GM23338 (cell line): ENCODE measurements at regions not wholly inside any gene's neighbourhood (a gene's known extent, or its start where the extent isn't known, plus 50 kb on each side); places are given as distances from the start of the nearest gene placed in this dataset.

ENCODE experiments used
- ATAC-seq: fragments of 200-7000 bp; cut with Tn5 transposase; 3 replicates; pipeline ENCODE4 v1.9.1; 2020
- DNase-seq: peaks from one replicate; pipeline ENCODE4 v3.0.0-alpha.2; 2015; ENCODE audit warnings: low spot score
- H2AFZ ChIP-seq: fragments of 200-600 bp; sonication (generic); 2 replicates; pipeline ENCODE4 v1.8.0; 2016; ENCODE audit warnings: antibody characterized with exemption, mild to moderate bottlenecking, moderate library complexity
- H3F3A ChIP-seq: fragments of 200-600 bp; sonication (generic); replicated peaks from 2 replicates; pipeline ENCODE4 v1.8.0; 2017; ENCODE audit warnings: antibody characterized with exemption, mixed run types, low read depth
- H3K27ac ChIP-seq: fragments of 200-600 bp; sonication (generic); 2 replicates; pipeline ENCODE4 v1.6.1; 2016; ENCODE audit warnings: low read depth
- H3K27me3 ChIP-seq: fragments of 200-600 bp; sonication (generic); 2 replicates; pipeline ENCODE4 v1.8.0; 2016; ENCODE audit warnings: mild to moderate bottlenecking, mixed run types, moderate library complexity; ENCODE audit not compliant: insufficient read depth
- H3K36me3 ChIP-seq: fragments of 200-600 bp; sonication (generic); 2 replicates; pipeline ENCODE4 v1.8.0; 2016; ENCODE audit warnings: mild to moderate bottlenecking; ENCODE audit not compliant: insufficient read depth
- H3K4me1 ChIP-seq: fragments of 200-600 bp; sonication (generic); 2 replicates; pipeline ENCODE4 v1.8.0; 2016; ENCODE audit warnings: mild to moderate bottlenecking, moderate library complexity; ENCODE audit not compliant: insufficient read depth
- H3K4me2 ChIP-seq: fragments of 200-600 bp; sonication (generic); 2 replicates; pipeline ENCODE4 v1.7.1; 2017; ENCODE audit warnings: mixed run types
- H3K4me3 ChIP-seq: fragments of 200-600 bp; sonication (generic); 2 replicates; pipeline ENCODE4 v1.6.1; 2016; ENCODE audit warnings: mixed run types
- H3K79me2 ChIP-seq: fragments of 200-600 bp; sonication (generic); replicated peaks from 2 replicates; pipeline ENCODE4 v1.8.0; 2017; ENCODE audit warnings: mild to moderate bottlenecking; ENCODE audit not compliant: insufficient read depth
- H3K9me2 ChIP-seq: fragments of 200-600 bp; sonication (generic); 2 replicates; pipeline ENCODE4 v1.8.0; 2017; ENCODE audit not compliant: insufficient read depth
- H4K20me1 ChIP-seq: fragments of 200-600 bp; sonication (generic); replicated peaks from 2 replicates; pipeline ENCODE4 v1.8.0; 2017; ENCODE audit warnings: mild to moderate bottlenecking; ENCODE audit not compliant: insufficient read depth
- H3K27ac Mint-ChIP-seq: 2 replicates; pipeline ENCODE4 v1.8.0; 2020; ENCODE audit warnings: inconsistent platforms, mild to moderate bottlenecking, moderate library complexity, mixed read lengths
- H3K27me3 Mint-ChIP-seq: 3 replicates; pipeline ENCODE4 v1.8.0; 2022; ENCODE audit warnings: low read depth, mild to moderate bottlenecking, moderate library complexity, mixed read lengths, inconsistent platforms; ENCODE audit not compliant: insufficient read depth, poor library complexity
- H3K36me3 Mint-ChIP-seq: 3 replicates; pipeline ENCODE4 v1.8.0; 2021; ENCODE audit warnings: low read depth, mild to moderate bottlenecking, inconsistent platforms, moderate library complexity, mixed read lengths
- H3K4me1 Mint-ChIP-seq: 3 replicates; pipeline ENCODE4 v1.8.0; 2020; ENCODE audit warnings: mild to moderate bottlenecking, inconsistent platforms, mixed read lengths
- H3K4me3 Mint-ChIP-seq: 3 replicates; pipeline ENCODE4 v1.8.0; 2021; ENCODE audit warnings: moderate library complexity, mild to moderate bottlenecking, inconsistent platforms, mixed read lengths
- H3K9me3 Mint-ChIP-seq: 3 replicates; pipeline ENCODE4 v1.8.0; 2020; ENCODE audit warnings: moderate library complexity, mild to moderate bottlenecking, inconsistent platforms, mixed read lengths
- ETS1 ChIP-seq: IDR thresholded peaks from 2 replicates; pipeline ENCODE4 v1.6.1; 2016; ENCODE audit warnings: antibody characterized with exemption
- EZH2 ChIP-seq: fragments of 200-600 bp; sonication (generic); IDR thresholded peaks from one replicate; pipeline ENCODE4 v1.8.0; 2017; ENCODE audit warnings: antibody characterized with exemption, mild to moderate bottlenecking, low read depth; ENCODE audit not compliant: unreplicated experiment
- EZH2phosphoT487 ChIP-seq: fragments of 200-600 bp; sonication (generic); IDR thresholded peaks from one replicate; pipeline ENCODE4 v1.8.1; 2018; ENCODE audit warnings: antibody characterized with exemption; ENCODE audit not compliant: unreplicated experiment
- JUNB ChIP-seq: IDR thresholded peaks from one replicate; pipeline ENCODE4 v1.6.1; 2016; ENCODE audit warnings: antibody characterized with exemption; ENCODE audit not compliant: unreplicated experiment
- POLR2AphosphoS5 ChIP-seq: IDR thresholded peaks from 2 replicates; pipeline ENCODE4 v1.6.1; 2016; ENCODE audit warnings: antibody characterized with exemption, low read depth
- ZNF114 ChIP-seq: fragments of 250-450 bp; sonication (Bioruptor Pico); IDR thresholded peaks from 2 replicates; pipeline ENCODE4 v1.5.0; 2020; ENCODE audit warnings: mild to moderate bottlenecking, moderate library complexity
- TF ChIP-seq, protein P1 (sequence below): fragments of 250-450 bp; sonication (Bioruptor Pico); IDR thresholded peaks from 2 replicates; pipeline ENCODE4 v1.5.0; 2020; ENCODE audit warnings: mild to moderate bottlenecking, moderate library complexity
- TF ChIP-seq, protein P2 (sequence below), 2 experiments: fragments of 200-600 bp in 1 of 2; sonication (generic) in 1 of 2; conservative IDR thresholded peaks; 2 replicates each; pipeline versions ENCODE4 v1.5.1 to v1.6.1; 2016 to 2017; ENCODE audit warnings: antibody characterized with exemption in 2 of 2, low read depth in 2 of 2, mild to moderate bottlenecking in 2 of 2, moderate library complexity in 1 of 2

GRCh38 chr9:113659039-113659438 is 195.5 kb downstream of the RGS3 start (continued):
- TF ChIP-seq, protein P1, sequence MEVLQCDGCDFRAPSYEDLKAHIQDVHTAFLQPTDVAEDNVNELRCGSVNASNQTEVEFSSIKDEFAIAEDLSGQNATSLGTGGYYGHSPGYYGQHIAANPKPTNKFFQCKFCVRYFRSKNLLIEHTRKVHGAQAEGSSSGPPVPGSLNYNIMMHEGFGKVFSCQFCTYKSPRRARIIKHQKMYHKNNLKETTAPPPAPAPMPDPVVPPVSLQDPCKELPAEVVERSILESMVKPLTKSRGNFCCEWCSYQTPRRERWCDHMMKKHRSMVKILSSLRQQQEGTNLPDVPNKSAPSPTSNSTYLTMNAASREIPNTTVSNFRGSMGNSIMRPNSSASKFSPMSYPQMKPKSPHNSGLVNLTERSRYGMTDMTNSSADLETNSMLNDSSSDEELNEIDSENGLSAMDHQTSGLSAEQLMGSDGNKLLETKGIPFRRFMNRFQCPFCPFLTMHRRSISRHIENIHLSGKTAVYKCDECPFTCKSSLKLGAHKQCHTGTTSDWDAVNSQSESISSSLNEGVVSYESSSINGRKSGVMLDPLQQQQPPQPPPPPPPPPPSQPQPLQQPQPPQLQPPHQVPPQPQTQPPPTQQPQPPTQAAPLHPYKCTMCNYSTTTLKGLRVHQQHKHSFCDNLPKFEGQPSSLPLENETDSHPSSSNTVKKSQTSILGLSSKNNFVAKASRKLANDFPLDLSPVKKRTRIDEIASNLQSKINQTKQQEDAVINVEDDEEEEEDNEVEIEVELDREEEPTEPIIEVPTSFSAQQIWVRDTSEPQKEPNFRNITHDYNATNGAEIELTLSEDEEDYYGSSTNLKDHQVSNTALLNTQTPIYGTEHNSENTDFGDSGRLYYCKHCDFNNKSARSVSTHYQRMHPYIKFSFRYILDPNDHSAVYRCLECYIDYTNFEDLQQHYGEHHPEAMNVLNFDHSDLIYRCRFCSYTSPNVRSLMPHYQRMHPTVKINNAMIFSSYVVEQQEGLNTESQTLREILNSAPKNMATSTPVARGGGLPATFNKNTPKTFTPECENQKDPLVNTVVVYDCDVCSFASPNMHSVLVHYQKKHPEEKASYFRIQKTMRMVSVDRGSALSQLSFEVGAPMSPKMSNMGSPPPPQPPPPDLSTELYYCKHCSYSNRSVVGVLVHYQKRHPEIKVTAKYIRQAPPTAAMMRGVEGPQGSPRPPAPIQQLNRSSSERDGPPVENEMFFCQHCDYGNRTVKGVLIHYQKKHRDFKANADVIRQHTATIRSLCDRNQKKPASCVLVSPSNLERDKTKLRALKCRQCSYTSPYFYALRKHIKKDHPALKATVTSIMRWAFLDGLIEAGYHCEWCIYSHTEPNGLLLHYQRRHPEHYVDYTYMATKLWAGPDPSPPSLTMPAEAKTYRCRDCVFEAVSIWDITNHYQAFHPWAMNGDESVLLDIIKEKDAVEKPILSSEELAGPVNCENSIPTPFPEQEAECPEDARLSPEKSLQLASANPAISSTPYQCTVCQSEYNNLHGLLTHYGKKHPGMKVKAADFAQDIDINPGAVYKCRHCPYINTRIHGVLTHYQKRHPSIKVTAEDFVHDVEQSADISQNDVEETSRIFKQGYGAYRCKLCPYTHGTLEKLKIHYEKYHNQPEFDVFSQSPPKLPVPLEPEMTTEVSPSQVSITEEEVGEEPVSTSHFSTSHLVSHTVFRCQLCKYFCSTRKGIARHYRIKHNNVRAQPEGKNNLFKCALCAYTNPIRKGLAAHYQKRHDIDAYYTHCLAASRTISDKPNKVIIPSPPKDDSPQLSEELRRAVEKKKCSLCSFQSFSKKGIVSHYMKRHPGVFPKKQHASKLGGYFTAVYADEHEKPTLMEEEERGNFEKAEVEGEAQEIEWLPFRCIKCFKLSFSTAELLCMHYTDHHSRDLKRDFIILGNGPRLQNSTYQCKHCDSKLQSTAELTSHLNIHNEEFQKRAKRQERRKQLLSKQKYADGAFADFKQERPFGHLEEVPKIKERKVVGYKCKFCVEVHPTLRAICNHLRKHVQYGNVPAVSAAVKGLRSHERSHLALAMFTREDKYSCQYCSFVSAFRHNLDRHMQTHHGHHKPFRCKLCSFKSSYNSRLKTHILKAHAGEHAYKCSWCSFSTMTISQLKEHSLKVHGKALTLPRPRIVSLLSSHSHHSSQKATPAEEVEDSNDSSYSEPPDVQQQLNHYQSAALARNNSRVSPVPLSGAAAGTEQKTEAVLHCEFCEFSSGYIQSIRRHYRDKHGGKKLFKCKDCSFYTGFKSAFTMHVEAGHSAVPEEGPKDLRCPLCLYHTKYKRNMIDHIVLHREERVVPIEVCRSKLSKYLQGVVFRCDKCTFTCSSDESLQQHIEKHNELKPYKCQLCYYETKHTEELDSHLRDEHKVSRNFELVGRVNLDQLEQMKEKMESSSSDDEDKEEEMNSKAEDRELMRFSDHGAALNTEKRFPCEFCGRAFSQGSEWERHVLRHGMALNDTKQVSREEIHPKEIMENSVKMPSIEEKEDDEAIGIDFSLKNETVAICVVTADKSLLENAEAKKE (CRISPR knock-in tag), result no peak
- TF ChIP-seq JUNB (no peak), POLR2AphosphoS5 (no peak), EZH2 (no peak)

DNA sequence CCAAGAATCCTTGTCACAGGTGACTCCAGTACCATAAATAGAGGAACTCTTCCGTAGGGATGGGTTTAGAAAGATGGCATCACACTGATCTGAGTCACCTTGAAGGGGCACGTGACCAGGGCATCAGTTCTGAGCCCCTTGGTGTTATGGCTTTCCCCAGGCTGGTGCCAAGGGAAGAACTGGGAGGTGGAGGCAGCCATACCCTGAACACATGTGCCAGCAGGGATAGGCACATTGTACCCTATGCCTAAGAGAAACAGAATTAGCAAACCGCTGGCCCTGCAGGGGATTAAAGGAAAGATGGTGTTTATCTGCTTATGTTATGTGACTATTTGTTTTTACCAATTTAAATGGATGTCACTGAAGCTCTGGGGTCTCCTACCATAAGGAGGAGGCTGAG is 196.2 kb downstream of the RGS3 start:
- Mint-ChIP-seq H3K9me3 (no peaks in the 10 kb centered on the region), H3K4me1 (peaks cover 15% of the 10 kb centered on the region), H3K36me3 (no peaks in the 10 kb centered on the region), H3K27me3 (peaks cover 13% of the 10 kb centered on the region), H3K27ac (no peak overlapping the region), H3K4me3 (no peak overlapping the region)
- H3K4me3 ChIP-seq, result no peak overlapping the region
- H3K79me2 ChIP-seq, result no peaks in the 10 kb centered on the region
- H4K20me1 ChIP-seq, result no peaks in the 10 kb centered on the region
- 0 out of 2 replicates have a peak, but pooled peaks cover 5% of the 10 kb centered on the region for H3F3A ChIP-seq
- H3K9me2 ChIP-seq, result no peaks in the 10 kb centered on the region
- no peak overlapping the region for H2AFZ ChIP-seq
- H3K4me1 ChIP-seq, result peaks cover 3% of the 10 kb centered on the region; the same call in 1 of the 2 replicates
- H3K4me2 ChIP-seq, result no peak overlapping the region
- DNase-seq (no peak), ATAC-seq (no peak)
- no peak overlapping the region for H3K27ac ChIP-seq
- H3K27me3 ChIP-seq, result no peaks in the 10 kb centered on the region
- H3K36me3 ChIP-seq, result no peaks in the 10 kb centered on the region
- TF ChIP-seq, protein P2, sequence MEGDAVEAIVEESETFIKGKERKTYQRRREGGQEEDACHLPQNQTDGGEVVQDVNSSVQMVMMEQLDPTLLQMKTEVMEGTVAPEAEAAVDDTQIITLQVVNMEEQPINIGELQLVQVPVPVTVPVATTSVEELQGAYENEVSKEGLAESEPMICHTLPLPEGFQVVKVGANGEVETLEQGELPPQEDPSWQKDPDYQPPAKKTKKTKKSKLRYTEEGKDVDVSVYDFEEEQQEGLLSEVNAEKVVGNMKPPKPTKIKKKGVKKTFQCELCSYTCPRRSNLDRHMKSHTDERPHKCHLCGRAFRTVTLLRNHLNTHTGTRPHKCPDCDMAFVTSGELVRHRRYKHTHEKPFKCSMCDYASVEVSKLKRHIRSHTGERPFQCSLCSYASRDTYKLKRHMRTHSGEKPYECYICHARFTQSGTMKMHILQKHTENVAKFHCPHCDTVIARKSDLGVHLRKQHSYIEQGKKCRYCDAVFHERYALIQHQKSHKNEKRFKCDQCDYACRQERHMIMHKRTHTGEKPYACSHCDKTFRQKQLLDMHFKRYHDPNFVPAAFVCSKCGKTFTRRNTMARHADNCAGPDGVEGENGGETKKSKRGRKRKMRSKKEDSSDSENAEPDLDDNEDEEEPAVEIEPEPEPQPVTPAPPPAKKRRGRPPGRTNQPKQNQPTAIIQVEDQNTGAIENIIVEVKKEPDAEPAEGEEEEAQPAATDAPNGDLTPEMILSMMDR (conservative IDR thresholded peaks at IDR 0.05; ENCODE audit: low read depth in 2 of 2), result no peak
- TF ChIP-seq POLR2AphosphoS5 (no peak), EZH2phosphoT487 (no peak), ZNF114 (CRISPR knock-in tag) (no peak), ETS1 (no peak)
